HG03095 (cell line): ENCODE measurements at regions not wholly inside any gene's neighbourhood (a gene's known extent, or its start where the extent isn't known, plus 50 kb on each side); places are given as distances from the start of the nearest gene placed in this dataset.
"Not testable (repeated sequence)": the region's sequence is repeated elsewhere in the genome, so short reads cannot be mapped to it uniquely, and the experiment has no call there.

Source experiments
- ATAC-seq: cut with Tn5 transposase; IDR thresholded peaks from one replicate; pipeline ENCODE4 v1.9.1; 2021; ENCODE audit warnings: moderate library complexity; ENCODE audit not compliant: unreplicated experiment

- no peak for ATAC-seq
Measured at GRCh38 chr6:11387707-11388430, 149.7 kb upstream of the TMEM170B start.

DNA sequence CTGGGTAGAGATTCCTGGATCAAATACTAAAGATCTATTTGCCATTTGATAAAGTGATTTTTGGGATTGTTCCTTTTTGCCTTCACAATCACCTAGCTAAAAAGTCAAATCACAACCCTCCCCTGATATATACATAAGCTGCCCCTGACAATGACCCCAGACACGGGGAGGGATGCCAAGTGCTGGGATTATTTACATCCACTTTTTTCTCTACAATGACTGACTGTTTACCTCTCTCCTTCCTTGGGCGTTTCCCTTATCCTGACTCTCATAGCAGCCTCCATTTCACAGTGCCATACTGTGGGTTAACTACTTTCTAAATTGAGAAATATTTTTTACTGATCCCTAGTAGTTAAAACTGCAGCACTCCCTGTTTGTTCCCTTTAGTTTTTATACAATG lies 150.8 kb upstream of the TMEM170B start:
- no peak for ATAC-seq

- peak; percentile 62 for ATAC-seq
Measured at GRCh38 chr6:11386323-11386722, 151.2 kb upstream of the TMEM170B start.

DNA sequence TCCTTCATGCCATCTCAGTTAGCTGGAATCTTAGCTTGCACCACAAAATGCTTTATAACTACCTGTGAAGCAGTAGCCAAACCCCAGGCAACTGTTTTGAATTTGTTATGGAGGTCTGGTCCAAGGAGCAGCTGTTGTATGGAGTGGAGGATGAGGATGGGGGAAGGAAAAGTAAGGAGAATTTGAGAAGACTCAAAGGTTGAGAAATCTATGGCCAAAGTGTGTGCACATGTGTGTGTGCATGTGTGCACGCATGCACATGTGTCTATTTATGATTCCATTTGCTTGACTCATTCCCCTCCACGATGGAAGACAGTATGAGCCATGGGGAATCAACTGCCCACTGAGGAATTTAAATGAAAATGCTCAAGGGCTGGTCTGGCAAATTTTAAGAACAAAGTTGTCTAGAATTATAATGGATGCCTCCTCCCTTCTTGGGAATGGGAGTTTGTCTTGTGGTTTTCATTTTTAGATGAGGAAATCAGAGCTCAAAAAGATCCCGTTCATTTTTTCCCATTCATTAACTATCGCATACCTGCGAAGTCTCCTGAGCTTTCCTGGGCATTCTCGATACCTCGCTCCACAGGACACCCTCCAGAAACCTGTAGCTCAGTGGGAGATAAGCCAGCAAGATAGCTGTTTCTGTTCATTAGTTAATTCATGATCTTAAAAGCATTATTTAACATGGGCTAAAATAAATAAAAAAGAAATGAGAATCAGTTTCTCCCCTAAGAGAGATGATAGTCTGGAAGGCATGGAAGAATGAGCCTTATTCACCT lies 152.3 kb upstream of the NEDD9 start:
- ATAC-seq: no peak

DNA sequence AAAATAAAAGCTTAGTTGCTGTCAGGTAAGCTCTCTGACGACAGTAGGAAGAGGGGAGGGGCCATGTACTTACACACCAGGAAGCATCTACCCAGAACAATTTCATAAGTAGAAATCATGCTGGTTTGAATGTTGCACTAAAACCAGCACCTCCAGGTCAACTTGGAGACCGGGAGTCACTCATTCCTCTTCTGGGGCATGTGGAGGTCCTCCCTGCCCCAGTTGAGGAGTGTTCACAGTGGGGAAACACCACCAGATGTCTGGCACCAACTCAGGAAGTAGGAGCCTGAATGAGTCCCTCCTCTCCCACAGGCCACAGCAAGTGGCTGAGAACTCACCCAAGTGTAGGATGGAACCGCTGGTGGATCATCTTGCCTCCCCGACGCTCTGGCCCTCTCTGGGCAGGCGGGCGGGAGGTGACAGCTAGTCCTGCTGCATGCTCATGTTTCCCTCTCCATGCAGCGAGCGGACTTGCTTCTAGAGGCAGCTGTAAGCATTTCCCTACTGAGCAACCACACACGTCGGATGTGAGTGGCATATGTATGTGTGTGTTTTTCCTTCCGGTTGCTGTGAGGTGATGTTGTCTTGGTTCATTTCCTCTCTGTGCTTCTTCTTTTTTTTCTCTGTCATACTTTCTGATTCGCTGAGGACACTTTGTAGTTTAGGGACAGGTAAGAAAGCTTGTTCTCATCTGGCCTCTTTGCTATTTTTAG lies 149.5 kb upstream of the NEDD9 start:
- peak; percentile 70 for ATAC-seq

- ATAC-seq: no peak
Measured at GRCh38 chr6:11380969-11381744, 148.7 kb upstream of the NEDD9 start.

GRCh38 chr6:11380549-11380948 lies 148.1 kb upstream of the NEDD9 start:
- ATAC-seq: no peak

DNA sequence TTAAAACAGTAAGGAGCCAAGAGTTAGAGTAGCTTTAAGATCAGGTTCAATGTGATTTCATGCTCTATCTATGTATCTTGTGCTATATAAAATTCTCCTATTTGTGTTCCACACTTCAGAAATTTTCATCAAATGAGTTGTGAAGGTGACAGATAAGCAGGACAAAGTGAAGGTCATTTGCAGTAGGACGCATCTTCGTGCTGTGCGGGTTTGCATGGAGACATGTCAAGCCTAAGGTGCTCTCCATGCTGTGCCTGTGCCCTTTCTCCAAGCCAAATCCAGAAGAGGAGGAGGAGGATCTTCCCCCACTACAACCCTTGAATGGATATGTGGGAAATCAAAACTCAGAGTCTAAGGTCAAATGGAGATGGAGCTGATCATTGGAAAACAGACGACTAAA lies 147.3 kb upstream of the NEDD9 start:
- ATAC-seq: no peak

DNA sequence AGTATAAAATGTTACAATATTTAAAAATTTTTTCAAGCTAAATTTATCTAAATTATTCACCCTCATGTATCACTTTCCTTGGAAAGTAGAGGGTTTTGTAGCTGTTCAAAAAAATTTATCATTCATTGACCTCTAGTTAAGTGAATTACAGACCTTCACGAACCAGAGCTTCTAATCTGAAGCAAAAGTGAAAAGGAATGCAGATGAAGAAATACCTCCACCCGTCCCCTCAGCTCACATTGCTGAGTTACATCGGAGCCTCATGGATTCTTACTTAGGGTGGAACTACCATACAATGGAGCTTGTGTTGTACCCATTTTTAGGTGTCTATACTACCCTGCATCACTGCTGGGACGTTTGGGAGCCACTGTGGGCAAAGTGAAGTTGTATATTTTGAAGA lies 146.2 kb upstream of the NEDD9 start:
- no peak for ATAC-seq

DNA sequence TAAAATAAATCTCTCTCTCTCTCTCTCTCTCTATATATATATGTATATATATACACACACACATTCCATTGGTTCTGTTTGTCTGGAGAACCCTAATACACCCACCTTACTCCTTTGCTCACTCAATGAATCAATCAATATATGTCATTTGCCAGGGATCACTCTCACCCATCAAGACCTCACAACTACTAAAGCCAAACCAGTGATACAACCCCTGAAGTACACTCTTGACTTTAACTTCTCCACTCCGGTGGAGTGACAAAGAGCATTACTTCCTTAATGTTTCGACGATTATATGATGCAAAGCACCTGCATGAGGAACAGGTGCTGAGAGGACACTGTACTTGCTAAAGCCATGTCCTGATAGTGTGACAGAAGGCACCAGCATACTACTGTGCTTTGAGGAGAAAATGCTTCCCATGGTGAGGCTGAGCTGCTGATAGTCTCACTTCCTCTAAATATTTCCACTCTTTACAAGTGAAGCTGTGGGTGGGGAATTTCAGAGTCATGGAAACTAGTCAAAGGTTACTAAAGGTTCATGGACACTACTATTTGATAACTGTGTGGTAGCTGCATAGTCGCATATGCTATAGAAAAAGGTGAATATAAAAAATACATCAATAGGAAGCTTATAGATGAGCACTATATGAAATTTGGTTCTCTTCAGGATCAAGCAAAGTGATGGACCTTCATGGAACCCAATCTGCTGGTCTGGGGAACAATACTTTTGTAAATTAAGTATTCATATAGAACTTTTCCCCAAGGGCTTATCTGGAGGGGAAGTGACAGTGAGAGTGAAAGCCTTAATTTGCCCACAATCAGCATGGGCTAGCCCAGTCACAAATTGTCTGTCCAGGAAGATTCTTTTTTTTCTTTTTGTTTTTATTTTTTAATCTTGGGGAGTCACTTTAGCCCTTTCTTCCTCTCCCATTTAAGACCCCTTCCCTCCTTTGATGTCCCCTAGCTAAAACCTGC lies 141.9 kb upstream of the NEDD9 start:
- ATAC-seq: peak; percentile 92

GRCh38 chr6:11373208-11373607 lies 140.7 kb upstream of the NEDD9 start:
- ATAC-seq: no peak

GRCh38 chr6:11372186-11372790 lies 139.8 kb upstream of the NEDD9 start:
- ATAC-seq: not testable (repeated sequence)

- ATAC-seq: no peak
Measured at GRCh38 chr6:11370191-11371018, 137.9 kb upstream of the NEDD9 start.

DNA sequence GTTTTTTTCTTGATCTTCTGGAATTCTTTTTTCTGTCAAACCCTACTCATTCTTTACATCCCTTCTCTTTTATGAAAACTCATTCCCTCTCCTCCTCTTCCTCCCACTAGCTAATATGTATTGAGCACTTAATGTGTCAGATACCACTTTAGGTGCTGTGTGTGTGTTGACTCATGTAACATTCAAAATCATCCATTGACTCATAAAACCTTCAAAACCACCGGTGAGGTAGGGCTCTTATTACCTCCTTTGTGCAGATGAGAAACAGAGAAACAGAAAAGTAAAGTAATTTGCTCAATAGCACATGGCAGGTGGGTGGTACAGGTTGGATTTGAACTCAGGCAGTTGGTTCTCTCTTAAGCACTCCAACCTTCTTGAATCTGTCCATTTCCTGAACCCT lies 136.3 kb upstream of the NEDD9 start:
- no peak for ATAC-seq

DNA sequence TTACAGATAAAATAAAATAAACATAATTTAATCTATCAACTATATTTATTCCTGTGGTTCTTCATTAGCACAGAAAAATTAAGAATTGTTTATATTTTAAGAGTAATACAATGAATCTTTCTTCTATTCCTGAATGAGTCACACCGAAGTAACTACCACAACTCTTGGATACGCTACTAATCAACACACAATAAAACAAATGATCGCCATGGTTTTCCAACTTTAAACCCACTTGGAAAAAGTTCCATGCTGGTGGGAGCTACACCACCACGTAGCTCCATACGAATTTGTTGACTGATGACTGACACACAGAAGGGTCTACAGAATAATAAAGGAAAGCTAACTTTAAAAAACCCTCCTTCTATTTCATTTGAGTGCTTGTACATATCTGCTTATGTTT lies 135.8 kb upstream of the NEDD9 start:
- ATAC-seq: no peak

DNA sequence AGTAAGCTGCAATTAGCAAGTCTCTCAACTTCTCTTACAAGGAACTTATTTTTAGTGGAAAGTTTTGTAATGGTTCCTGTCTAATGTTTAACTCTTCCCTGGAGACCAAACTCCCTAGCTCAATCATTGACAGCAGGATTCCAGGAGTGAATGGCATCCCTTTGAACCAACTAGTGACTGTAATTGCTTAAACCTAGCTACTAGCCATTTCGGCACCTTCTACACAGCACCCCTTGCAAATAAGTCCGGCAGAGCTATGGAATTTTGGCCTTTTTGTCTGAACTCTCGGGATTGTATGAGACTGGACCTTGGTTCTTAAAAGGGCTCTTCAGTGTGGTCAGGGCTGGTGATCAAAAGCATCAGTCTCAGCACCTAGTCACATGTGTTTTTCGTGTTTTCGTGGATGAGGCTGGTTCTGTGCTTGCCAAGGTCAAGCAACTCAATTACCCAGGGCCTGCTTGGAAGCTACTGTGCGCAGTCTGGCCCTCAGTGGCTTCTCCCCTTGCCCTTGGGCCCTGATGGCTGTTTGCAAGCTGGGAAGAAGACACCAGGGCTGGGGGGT lies 135.3 kb upstream of the NEDD9 start:
- no peak for ATAC-seq

DNA sequence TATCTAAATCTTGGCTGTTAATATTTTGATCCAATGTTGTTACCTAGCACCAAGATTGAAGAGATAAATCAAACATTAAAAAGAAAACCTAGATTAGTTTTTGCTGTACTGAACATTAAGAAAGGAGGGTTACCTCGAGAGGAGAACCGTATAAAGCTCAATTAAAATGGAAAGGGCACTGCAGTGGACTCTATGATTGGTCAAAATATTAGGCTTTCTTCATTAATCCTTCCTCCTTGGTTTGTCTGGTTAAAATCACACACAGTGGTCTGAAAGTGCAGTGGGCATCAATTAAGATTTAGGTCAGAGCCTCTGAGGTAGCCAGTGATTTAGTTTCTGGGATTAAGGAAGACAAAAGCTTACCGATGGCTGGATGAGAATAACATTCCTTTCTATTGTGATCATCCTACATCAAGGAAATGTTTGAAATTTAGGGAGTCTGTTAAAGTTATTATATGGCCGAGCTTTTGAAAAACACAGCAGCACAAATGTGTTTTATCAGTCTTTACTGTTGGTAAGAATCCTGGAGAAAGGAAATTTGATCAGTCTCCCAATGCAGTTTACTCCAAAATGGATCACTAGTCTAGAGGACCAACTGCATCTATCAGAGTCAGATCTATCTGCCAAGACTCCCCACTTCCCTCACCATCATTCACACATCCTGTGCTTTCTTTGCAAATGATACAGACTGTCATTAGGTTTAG lies 134.6 kb upstream of the NEDD9 start:
- peak; percentile 3 for ATAC-seq
